WERI-Rb-1 (cell line): ENCODE measurements at regions not wholly inside any gene's neighbourhood (a gene's known extent, or its start where the extent isn't known, plus 50 kb on each side); places are given as distances from the start of the nearest gene placed in this dataset.

Experiments
- DNase-seq: peaks from one replicate; pipeline ENCODE4 v3.0.0-alpha.2; 2020
- H3K27ac ChIP-seq: fragments of 250-450 bp; sonication (Bioruptor Pico); 2 replicates; pipeline ENCODE4 v1.5.1; 2020; ENCODE audit warnings: mild to moderate bottlenecking, moderate library complexity
- H3K27me3 ChIP-seq: fragments of 250-450 bp; sonication (Bioruptor Pico); 2 replicates; pipeline ENCODE4 v1.5.1; 2021; ENCODE audit warnings: mild to moderate bottlenecking, low read depth, moderate library complexity; ENCODE audit not compliant: insufficient read depth, severe bottlenecking
- H3K36me3 ChIP-seq: fragments of 250-450 bp; sonication (Bioruptor Pico); 2 replicates; pipeline ENCODE4 v1.5.1; 2020; ENCODE audit warnings: mild to moderate bottlenecking, moderate library complexity
- H3K4me3 ChIP-seq: 2 replicates; pipeline ENCODE4 v1.5.1; 2011; ENCODE audit warnings: low read depth, mild to moderate bottlenecking, control low read depth, low read length
- H3K9me3 ChIP-seq: fragments of 250-450 bp; sonication (Bioruptor Pico); 2 replicates; pipeline ENCODE4 v1.5.1; 2021; ENCODE audit warnings: mild to moderate bottlenecking, moderate library complexity; ENCODE audit not compliant: severe bottlenecking
- CTCF ChIP-seq: IDR thresholded peaks from 2 replicates; pipeline ENCODE4 v1.5.1; 2011; ENCODE audit warnings: low read depth, mild to moderate bottlenecking, control low read depth, inconsistent platforms, low read length

- Histone ChIP-seq H3K27ac (no peak overlapping the region), H3K27me3 (no peaks in the 10 kb centered on the region), H3K4me3 (no peak overlapping the region), H3K36me3 (no peaks in the 10 kb centered on the region), H3K9me3 (no peaks in the 10 kb centered on the region)
- no peak for DNase-seq
- TF ChIP-seq CTCF: no peak
These were observed 614.7 kb upstream of the ST8SIA4 start for GRCh38 chr5:101517795-101518194.

- DNase-seq: no peak
- no peak overlapping the region for H3K4me3 ChIP-seq
- H3K27me3 ChIP-seq: no peaks in the 10 kb centered on the region
- no peak overlapping the region for H3K27ac ChIP-seq
- no peak for TF ChIP-seq CTCF
- no peaks in the 10 kb centered on the region for H3K9me3 ChIP-seq
- no peaks in the 10 kb centered on the region for H3K36me3 ChIP-seq
These were observed 612.6 kb upstream of the ST8SIA4 start for GRCh38 chr5:101515721-101516120.

- Histone ChIP-seq H3K9me3 (peaks cover 2% of the 10 kb centered on the region), H3K27me3 (no peaks in the 10 kb centered on the region), H3K36me3 (no peaks in the 10 kb centered on the region), H3K4me3 (no peak overlapping the region), H3K27ac (no peak overlapping the region)
- TF ChIP-seq CTCF: no peak
- DNase-seq: no peak
These were observed 602.9 kb upstream of the ST8SIA4 start for GRCh38 chr5:101505891-101506570.

- no peak for DNase-seq
- H3K27ac ChIP-seq: no peak overlapping the region
- no peaks in the 10 kb centered on the region for H3K36me3 ChIP-seq
- H3K4me3 ChIP-seq: no peak overlapping the region
- no peaks in the 10 kb centered on the region for H3K27me3 ChIP-seq
- no peaks in the 10 kb centered on the region for H3K9me3 ChIP-seq
- TF ChIP-seq CTCF: no peak
These were observed 579.8 kb upstream of the ST8SIA4 start for GRCh38 chr5:101482931-101483330.

- no peak for TF ChIP-seq CTCF
- Histone ChIP-seq H3K36me3 (no peaks in the 10 kb centered on the region), H3K9me3 (no peaks in the 10 kb centered on the region), H3K27me3 (no peaks in the 10 kb centered on the region), H3K27ac (no peak overlapping the region), H3K4me3 (no peak overlapping the region)
- no peak for DNase-seq
These were observed 570.4 kb upstream of the ST8SIA4 start for GRCh38 chr5:101473483-101473882.

GRCh38 chr5:101461455-101461854, 558.4 kb upstream of the ST8SIA4 start:
- H3K4me3 ChIP-seq: no peak overlapping the region
- H3K27ac ChIP-seq: no peak overlapping the region
- H3K9me3 ChIP-seq: no peaks in the 10 kb centered on the region
- H3K27me3 ChIP-seq: no peaks in the 10 kb centered on the region
- no peak for DNase-seq
- H3K36me3 ChIP-seq: no peaks in the 10 kb centered on the region
- no peak for TF ChIP-seq CTCF
